ENCODE measurements at regions not wholly inside any gene's neighbourhood (a gene's known extent, or its start where the extent isn't known, plus 50 kb on each side); places are given as distances from the start of the nearest gene placed in this dataset.

GRCh38 chr3:13239467-13239760 lies 166.2 kb upstream of the IQSEC1 start:
- Histone ChIP-seq H3K4me1 (no peaks in the 10 kb centered on the region), H3K27ac (no peak overlapping the region), H3K36me3 (no peaks in the 10 kb centered on the region), H3K4me3 (no peak overlapping the region), H3K9me3 (no peaks in the 10 kb centered on the region), H3K27me3 (no peaks in the 10 kb centered on the region)
- TF ChIP-seq CTCF (IDR thresholded peaks at IDR 0.05): no peak
- no peak for TF ChIP-seq POLR2A (IDR thresholded peaks at IDR 0.05)
- intact Hi-C loops (cut with DNase I; ENCODE audit: low total_unique reads): no loop called here
- no peak for DNase-seq

GRCh38 chr3:13238687-13239466 lies 165.6 kb upstream of the IQSEC1 start:
- no peak overlapping the region for H3K27ac ChIP-seq
- DNase-seq: no peak
- H3K27me3 ChIP-seq: no peaks in the 10 kb centered on the region
- no peaks in the 10 kb centered on the region for H3K36me3 ChIP-seq
- H3K9me3 ChIP-seq: no peaks in the 10 kb centered on the region
- no peak overlapping the region for H3K4me3 ChIP-seq
- no peaks in the 10 kb centered on the region for H3K4me1 ChIP-seq
- intact Hi-C loops (cut with DNase I; ENCODE audit: low total_unique reads): no loop called here
- no peak for TF ChIP-seq CTCF (IDR thresholded peaks at IDR 0.05)
- no peak for TF ChIP-seq POLR2A (IDR thresholded peaks at IDR 0.05)

GRCh38 chr3:13237776-13238490 lies 164.7 kb upstream of the IQSEC1 start:
- Histone ChIP-seq H3K27me3 (no peaks in the 10 kb centered on the region), H3K4me1 (no peaks in the 10 kb centered on the region), H3K4me3 (no peak overlapping the region), H3K36me3 (no peaks in the 10 kb centered on the region), H3K27ac (no peak overlapping the region), H3K9me3 (no peaks in the 10 kb centered on the region)
- DNase-seq: no peak
- TF ChIP-seq CTCF (IDR thresholded peaks at IDR 0.05): no peak
- TF ChIP-seq POLR2A (IDR thresholded peaks at IDR 0.05): no peak
- intact Hi-C loops (cut with DNase I; ENCODE audit: low total_unique reads): no loop called here

- no peaks in the 10 kb centered on the region for H3K36me3 ChIP-seq
- H3K4me3 ChIP-seq: no peak overlapping the region
- H3K4me1 ChIP-seq: no peaks in the 10 kb centered on the region
- no peak for DNase-seq
- no peak for TF ChIP-seq CTCF (IDR thresholded peaks at IDR 0.05)
- no peak for TF ChIP-seq POLR2A (IDR thresholded peaks at IDR 0.05)
- intact Hi-C loops (cut with DNase I; ENCODE audit: low total_unique reads): no loop called here
- H3K27ac ChIP-seq: no peak overlapping the region
- H3K27me3 ChIP-seq: no peaks in the 10 kb centered on the region
- no peaks in the 10 kb centered on the region for H3K9me3 ChIP-seq
Measured at GRCh38 chr3:13236557-13237173, 163.4 kb upstream of the IQSEC1 start.

GRCh38 chr3:13235897-13236296 lies 162.7 kb upstream of the IQSEC1 start:
- no peaks in the 10 kb centered on the region for H3K4me1 ChIP-seq
- no peak for DNase-seq
- no peaks in the 10 kb centered on the region for H3K27me3 ChIP-seq
- H3K36me3 ChIP-seq: no peaks in the 10 kb centered on the region
- H3K4me3 ChIP-seq: no peak overlapping the region
- TF ChIP-seq POLR2A (IDR thresholded peaks at IDR 0.05) (no peak), CTCF (IDR thresholded peaks at IDR 0.05) (no peak)
- intact Hi-C loops (cut with DNase I; ENCODE audit: low total_unique reads): no loop called here
- no peak overlapping the region for H3K27ac ChIP-seq
- H3K9me3 ChIP-seq: no peaks in the 10 kb centered on the region

Measured in uterus (tissue), 3 donors.